CD4-positive, alpha-beta T cell treated with Interleukin-6 for 4 hours (primary cell): ENCODE measurements at regions not wholly inside any gene's neighbourhood (a gene's known extent, or its start where the extent isn't known, plus 50 kb on each side); places are given as distances from the start of the nearest gene placed in this dataset.
A peak's percentile ranks its signal among the peaks of the same experiment; 100 is the strongest.

ENCODE experiments used
- DNase-seq: peaks from one replicate; pipeline ENCODE4 v3.0.0-alpha.2; 2020; ENCODE audit warnings: mixed read lengths

DNA sequence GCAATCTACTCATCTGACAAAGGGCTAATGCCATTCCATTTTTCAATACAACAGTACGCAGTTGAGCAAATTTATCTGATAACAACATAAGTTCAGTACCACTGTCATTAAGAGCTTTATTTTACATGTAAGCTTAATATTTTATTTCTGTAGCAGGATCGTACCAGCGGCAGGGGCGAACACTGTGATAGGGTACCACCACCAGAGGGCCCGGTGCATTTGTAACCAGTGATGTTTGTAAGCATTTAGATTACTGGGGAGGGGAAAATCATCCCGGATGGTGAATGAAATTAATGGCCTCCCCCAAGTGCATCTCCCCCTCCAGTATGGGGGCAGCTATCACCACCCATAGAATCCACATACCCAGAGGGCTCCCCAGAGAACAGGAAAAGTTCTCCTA lies 179.0 kb downstream of the ADGRA3 start:
- no peak for DNase-seq

DNA sequence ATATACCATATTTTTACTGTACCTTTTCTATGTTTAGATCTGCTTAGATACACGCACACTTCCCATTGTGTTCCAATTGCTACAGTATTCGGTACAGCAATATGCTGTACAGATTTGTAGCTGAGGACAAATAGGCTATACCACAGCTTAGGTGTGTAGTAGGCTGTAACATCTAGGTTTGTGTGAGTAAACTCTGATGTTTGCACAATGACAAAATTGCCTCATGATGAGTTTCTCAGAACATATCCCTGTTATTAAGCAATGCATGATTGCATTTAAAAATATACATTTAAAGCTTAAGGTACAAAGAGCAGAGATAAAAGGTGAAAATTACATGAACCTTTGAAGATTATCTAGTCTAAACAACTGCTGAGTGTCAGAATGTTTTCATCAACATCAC lies 181.7 kb downstream of the ADGRA3 start:
- DNase-seq, result no peak

DNA sequence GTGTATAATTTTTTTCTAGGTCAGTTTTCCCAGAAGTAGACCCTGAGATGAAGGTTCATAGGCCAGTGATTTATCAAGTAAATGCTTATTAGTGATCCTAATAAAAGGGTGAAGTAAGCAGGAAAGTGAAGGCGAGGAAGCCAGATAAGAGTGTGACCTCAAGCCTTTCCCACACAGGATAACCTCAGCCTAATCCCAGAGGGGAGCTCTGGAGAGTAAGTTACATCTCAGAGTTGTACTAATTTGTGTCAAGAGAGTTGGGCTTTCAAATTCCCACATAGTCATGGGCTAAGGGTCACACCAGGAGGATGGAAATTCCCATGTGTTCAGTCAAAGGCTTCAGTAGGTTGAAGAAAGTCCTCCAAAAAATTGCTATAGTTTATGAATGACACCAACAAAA lies 191.4 kb downstream of the ADGRA3 start:
- no peak for DNase-seq

DNA sequence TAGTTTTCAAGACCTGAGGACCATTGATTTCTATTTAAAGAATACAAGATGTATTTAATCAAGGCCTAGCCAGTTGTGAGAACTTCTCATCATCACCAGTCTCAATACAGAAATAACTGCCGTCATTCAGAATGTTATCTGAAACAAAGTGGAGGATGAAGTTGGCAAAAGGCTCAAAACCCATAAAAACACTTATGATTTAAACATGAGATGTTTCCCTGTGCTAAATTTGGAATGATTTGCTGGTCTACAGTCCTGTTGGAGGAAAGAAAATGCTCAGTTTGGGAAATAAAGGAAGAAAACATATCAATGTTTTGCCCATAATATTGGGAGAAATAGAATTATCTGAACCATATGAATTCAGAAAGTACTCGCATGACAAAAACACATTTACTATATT lies 192.2 kb downstream of the ADGRA3 start:
- DNase-seq, result no peak

DNA sequence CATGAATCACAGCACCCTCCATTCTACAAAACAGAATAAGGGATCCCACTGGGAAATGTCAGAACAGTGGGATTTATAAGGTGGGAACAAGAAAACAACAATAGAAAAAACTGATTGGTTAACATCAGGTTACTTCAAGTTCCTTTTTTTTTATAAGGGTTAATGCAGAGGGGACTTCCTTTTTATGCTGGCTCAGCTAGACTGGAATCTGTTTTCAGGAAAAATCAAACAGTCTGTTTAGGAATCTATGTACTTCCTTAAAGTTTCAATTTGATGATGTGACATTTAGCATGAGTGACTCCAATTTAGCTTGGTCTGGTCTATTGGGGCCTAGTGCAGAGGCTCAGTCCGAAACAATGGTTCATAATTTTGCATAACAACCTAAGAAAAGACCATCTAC lies 192.9 kb downstream of the ADGRA3 start:
- DNase-seq, result no peak

DNA sequence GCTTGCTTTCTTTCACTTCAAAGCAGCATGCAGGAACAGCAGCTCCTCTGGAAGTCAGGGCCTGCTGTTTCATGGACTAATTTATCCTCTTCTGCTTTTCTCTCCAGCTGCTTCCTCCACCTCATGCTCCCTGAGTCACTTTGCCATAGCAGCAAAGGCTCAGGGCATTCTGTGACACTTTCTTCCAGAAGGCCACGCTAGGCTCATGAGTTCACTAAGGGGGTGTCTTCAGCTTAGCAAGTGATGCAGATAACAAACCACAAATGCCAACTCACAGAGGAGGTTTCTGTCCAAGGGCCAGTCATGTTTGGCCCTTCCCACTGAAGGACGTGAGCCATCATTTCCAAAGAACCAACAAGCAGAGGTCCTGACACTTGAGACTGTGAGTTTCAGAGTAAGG lies 200.2 kb downstream of the ADGRA3 start:
- DNase-seq, result no peak

DNA sequence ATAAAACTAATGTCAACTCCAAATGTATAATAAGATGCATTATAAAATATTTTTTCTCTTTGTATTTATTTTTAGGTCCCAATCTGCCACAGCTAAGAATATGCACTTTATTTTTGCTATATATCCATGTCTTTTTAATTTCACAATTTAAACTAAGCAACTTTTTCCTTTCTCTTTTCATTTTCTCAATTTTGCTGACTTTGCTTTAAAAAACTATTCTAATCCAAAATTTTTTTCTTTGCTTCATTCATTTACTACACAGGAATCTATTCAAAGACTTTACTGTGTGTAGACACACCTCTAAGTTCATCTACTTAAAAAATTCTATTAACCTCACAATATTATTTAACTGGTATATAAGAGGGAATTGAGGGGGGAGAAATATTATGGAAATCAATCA lies 201.9 kb downstream of the ADGRA3 start:
- no peak for DNase-seq

DNA sequence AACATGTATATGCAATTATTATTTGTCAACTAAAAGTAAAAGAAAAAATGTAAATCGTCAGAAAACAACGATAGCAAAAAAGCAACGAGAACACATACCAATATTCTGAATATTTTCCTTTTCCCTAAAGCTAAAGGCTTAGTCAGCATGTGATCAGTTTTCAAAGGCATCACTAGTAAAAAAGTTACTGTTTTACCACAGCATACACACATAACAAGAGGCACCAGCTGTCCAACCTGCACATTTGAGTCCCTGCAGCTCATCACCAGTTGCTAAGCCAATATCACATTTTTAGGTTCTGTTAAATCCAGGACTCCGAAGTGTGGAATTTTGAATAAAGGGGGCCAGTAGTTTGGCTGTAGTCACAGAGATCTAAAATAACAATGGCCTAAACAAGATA lies 203.8 kb downstream of the ADGRA3 start:
- no peak for DNase-seq

DNA sequence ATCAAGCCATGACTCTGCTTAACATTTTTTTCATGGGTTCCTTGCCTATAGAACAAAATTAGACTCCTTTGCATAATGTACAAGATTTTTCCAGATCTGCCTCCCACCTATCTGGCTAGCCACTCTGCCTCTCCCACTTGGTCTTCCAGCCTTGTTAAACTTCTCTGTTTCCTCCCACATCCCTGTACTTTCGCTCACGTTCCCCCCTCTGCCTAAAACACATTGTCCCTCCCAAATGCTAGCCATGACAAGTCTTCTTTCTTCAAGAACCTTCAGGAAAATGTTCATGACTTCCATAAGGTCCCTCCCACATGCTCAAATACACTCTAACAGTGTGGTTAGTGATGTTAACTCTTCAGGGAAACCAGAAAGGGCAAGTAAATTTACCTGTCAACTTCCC lies 214.6 kb downstream of the ADGRA3 start:
- DNase-seq, result no peak

DNA sequence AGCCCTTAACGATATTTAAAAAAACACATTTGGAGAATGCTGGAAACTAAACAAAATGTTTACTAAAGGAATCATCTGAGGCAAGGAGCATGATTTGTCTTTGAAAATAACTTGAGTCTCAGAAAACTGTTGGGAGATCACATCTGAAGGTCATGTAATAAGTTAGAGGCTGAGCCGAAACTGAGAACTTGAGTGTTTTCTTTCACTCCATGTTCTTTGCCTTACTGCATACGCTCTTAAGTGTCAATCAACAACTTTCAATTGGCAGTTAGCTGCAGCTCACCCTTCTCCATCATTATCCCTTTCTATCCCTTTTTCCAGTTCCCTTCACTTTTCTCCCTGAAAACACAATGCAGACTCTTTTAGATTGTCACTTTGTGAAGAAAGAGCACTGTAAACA lies 216.2 kb downstream of the ADGRA3 start:
- no peak for DNase-seq

DNA sequence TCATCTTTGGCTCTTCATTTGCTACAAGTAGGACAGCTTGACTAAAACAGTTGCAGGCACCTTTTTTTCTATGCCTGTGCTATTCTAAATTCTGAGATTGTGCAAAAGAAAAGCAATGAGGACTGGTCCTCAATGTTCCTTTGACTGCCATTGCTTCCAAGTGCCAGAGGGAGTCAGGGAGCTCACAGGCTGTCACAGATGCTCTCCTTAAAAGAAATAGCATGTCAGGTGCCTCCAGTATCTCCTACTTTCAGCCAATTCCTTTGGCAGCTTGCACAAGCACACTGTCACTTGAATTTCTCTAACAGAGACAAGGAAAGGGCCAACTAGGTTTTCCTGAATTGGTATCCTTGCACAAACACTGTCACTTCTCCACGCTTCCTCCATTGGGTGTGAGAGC lies 228.2 kb downstream of the ADGRA3 start:
- DNase-seq, result no peak

DNA sequence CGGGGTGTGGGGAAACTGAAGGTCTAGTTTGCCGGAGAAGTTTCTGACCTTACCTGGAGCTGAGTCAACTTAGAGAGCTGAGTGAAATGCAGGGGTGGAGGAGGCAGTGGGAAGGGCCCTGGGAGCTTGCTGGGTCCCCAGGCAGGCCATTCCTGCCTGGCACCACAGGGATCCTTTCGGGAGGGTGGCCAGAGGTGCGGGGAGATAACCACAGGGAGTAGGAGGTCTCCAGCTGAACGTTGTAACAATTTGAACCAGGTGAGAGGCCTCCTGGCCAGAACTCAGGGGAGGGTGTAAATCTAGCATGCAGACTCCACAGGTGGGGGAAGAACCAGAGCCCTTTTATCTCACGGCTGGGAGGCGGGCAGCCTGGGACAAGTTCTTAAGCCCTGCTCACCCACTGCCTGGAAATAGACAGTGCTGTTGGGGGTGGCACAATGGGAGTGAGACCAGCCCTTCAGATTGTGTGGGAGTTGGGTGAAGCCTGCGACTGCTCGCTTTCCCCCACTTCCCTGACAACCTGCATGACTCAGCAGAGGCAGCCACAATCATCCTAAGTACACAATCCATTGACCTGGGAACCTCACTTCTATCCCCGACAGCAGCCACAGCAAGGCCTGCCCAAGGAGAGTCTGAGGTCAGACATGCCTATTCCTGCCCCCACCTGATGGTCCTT lies 247.4 kb downstream of the ADGRA3 start:
- no peak for DNase-seq

DNA sequence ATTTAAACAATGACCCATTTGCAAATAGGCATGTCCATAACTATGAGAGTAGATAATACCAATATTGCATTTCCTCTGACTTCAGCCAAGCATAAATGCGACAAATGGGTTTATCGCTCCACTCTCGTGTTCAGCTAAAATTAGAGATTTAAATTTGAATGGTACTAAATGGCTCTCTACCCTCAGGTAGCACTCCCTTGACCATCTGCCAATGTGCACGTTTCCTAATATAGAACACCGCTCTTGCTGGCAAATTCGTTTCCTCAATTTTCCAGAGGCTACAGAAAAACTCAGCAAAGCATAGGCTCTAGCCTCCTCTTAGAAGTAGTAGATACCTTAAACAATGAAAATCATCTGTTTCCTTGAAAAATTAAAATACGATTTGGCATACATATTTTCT lies 251.6 kb downstream of the ADGRA3 start:
- DNase-seq, result no peak

DNA sequence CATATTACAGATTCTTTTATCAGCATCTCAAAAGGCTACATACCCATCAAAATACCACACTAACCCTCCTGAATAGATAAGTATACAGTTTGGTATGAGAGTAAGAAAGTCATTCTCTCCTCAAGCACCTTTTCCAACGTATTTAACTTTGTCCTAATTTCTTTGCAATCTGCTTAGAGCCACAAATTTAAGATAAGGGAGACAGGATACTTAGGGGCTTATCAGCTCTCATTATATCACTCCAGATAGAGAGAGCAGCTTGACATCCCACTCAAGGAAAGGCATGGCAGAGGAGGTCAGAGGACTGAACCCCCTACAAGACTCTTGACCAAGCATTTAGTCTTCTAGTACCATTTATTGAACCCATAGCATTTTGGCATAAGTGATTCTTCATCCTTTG lies 262.4 kb downstream of the ADGRA3 start:
- no peak for DNase-seq

DNA sequence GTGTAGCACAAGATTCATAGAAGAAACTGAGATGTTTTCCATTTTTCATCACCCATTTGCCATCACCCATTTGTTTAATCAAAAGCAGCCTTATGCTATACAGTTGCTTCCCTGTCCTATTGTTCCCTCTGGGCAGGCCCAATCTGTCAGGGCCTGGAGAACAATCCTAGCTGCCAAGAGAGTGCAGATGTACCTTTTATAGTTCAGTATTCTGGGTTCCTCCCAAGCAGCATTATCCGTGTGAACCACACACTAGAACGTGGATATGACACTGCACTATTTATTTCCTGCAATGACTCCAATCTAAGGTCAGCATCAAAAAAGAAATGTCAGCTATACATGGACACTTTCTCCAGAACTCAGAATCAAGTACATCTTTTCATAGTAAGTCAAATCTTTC lies 269.0 kb downstream of the ADGRA3 start:
- no peak for DNase-seq

DNA sequence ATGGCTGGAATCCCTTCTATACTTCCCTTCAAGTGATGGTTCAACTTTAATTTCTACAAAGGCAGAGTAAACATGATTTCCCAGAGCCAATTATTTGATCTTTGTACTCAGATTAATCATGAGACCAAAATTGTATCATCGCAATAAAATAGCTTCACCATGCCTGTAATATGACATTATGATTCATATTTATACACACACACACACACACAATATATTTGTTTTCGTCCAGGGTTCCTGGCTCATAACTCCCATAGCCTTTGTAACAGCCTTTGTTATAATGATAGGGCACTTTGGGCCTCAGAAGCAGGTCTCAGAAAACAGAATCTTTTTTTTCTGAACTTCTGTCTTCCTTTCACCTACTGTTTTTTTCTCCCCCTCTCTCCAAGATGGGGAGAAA lies 270.6 kb downstream of the ADGRA3 start:
- no peak for DNase-seq

DNA sequence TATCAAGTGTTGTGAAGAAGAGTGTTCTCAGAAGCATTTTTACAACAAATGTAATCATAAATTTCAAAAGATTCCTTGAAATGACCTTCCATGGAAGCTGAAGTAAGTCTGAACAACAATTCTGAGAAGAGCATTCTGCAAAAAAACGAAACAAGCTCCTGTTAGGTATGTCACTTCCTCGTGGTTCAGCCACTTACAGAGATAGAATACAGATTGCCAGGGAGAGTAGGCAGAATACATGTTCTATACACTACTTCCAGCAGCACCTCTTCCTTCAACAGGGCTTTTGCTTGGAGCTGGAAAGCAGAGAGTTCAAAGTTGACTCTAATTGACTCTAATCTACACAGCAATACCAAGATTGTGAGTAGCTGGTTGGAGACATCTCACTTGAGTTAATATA lies 274.5 kb downstream of the ADGRA3 start:
- no peak for DNase-seq

DNA sequence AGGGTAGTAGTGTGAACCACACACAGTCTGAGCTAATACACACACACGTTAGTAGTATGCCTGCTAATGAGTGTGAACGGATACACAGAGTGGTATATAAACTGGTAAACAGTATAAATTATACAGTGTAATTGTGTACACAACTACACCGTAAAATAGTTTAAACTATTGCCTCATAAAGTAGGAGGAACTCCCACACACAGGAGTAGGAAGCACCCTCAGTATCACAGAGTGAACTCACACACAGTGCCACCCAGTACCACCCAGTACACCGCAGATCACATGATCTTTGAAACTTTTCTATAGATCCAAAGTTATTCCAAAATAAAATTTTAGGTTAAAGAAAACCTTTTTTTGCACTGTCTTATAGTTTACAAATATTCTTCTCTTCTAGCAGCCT lies 275.1 kb downstream of the ADGRA3 start:
- no peak for DNase-seq

DNA sequence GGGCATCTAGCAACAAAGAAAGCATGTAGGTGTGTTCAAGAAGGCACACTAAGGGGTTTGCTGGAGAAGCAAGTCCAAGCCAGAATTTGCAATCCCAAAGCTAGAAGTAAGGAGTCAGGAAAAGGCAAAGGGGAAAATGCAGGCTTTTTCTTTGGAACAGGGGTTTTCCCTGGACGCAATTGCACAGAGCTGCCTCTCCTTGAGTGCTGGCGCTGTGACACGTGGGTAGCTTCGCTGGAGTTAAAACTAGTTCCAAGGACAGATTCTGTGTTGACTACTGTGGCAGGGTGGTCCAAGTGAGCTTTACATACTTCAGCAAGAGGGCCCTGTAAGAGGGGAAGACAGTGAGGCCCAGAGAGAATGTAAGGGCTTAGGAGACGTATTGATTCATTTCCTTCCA lies 277.1 kb downstream of the ADGRA3 start:
- DNase-seq, result no peak

DNA sequence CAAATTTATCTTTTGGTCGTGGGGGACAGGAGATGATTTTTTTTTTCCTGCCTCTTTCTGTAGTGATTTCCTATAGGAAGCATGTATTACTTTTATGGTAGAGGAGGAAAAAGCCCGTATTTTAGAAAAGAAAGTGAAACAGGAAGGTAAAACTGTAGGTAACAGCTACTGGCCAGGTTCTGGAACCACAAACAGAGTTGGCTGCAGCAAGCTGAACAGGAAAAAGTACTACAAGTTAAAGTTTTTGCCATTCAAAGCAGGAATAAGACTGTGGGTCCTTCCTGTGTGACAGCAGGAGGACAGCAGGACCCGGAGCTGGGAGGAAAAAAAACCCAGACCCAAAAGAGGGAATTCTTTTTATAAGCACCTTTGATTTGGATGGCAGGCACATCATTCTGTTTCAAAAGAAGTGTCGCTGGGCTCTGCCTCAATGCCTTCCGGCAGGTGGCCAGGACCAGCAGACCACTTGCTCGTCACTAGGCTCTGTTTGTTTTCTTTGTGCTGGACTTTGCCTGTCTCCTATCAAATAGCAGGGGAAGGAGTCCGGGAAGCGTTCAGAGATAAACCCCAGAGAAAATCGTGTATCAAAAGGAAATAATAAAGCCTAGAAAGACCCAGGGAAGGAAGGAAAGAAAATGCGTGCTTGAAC lies 277.9 kb downstream of the ADGRA3 start:
- no peak for DNase-seq

DNA sequence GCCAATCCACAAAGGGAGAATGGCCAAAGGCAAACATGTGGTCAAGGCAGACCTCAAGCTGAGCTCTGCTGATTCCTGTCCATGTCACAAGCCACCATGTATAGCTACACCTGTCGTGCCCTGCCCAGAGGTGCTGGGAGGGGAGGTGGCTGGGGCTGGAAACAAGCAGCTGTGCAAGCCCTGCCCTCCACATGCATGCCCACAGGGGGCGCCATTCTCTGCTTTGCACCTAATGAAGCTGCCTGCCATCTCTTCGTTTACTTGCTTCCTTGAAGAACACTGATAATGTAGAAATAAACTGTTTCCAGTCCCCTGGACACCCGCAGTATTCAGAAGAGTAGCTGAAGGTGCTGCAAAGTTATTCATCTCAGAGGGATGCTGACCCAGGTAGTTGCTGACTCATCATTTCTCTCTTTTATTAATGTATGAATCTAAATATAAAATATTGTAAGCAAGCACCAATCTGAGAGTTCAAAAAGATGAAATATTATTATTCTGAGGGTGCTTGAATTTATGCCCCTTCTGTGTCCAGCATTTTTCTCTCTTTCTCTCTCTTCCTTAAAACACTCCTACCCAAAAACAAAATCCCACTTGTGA lies 278.6 kb downstream of the ADGRA3 start:
- DNase-seq, result peak; percentile 66

DNA sequence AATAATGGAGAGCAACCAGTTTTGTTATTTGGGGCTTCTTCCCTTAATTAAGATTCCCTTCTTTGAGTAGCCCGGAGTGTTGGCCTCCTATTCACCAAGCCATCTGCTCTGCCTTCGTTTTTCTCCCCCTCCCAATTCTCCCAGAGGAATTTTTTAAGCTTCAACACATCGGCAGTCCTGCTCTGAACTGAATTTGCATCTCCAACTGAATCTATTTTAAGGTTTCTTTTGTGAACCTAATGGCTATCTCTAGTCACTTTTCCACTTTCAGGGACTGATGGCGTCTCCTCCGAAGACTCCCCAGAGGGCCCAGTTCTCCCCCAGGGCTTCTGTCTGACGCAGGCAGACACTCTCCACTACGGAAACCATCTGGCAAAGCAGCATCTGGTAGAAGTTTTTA lies 280.2 kb downstream of the ADGRA3 start:
- no peak for DNase-seq

DNA sequence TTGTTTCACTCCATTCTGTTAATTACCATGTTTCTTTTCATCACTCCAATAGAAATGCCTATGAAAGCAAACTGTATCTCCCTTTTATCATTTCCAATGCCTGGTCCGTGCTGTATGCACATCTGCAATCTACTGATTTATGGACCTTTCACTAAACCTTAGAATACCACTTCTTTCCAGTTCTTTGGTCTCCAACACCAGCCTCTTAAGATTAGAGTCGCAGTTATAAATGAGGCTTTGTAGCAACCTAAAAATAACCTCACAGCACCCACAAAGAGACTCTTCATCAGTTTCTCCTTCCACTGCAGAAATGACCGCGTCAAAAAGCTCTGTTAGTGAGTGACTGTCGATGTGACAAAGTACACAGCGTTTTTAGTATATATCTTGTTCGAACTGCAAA lies 282.6 kb downstream of the ADGRA3 start:
- no peak for DNase-seq

DNA sequence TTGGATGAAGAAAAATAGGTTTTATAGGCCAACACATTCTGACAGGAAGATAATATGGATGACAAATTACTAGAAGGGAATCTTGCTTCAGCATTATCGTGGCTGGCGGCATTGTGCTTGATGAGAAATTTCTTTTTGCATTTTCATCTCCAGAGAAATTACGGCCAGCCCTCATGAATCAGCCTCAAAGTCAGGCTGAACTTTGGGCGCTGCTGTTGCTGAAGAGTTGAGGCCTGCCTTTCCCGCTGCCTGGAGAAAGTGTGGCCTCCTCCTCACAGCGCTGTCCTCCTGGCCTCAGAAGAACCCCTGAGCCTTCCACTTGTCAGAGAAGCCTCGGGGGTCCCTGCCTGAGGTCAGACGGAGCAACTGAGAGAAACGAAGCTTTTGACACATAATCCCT lies 272.4 kb upstream of the KCNIP4 start:
- no peak for DNase-seq

DNA sequence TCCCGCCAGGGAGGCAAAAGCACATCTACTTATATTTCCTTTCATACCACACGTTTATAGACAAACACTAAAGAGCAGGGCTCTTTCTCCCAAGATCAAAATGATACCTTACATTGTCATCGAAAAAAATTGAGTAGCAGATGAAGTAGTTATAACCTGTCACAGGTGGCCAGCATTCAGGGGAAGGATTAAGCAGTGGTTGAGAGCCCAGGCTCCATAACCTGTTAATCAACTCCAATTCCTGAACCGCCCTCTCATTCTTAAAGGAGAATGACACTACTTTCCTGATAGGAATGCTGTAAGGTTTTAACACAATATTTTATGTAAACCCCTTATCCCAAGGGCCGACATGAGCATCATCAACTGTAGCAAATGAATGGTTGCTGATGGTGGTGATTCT lies 268.9 kb upstream of the KCNIP4 start:
- DNase-seq, result no peak
